ENCODE measurements at regions not wholly inside any gene's neighbourhood (a gene's known extent, or its start where the extent isn't known, plus 50 kb on each side); places are given as distances from the start of the nearest gene placed in this dataset.

- no peak for TF ChIP-seq EZH2 (IDR thresholded peaks at IDR 0.05; ENCODE audit: low read depth)
- TF ChIP-seq CTCF (conservative IDR thresholded peaks at IDR 0.05), result no peak
Measured at GRCh38 chr9:83125671-83126070, 62.7 kb upstream of the RASEF start.

Measured in PC-9 (cell line).